Keratinocyte (primary cell): ENCODE measurements at regions not wholly inside any gene's neighbourhood (a gene's known extent, or its start where the extent isn't known, plus 50 kb on each side); places are given as distances from the start of the nearest gene placed in this dataset.

Experiments used
- DNase-seq: peaks from one replicate; pipeline ENCODE4 v3.0.0-alpha.2; 2011; ENCODE audit warnings: low read depth, missing footprints, low spot score
- FAIRE-seq: peaks from 2 replicates; lab custom pipeline; 2011; peaks lifted over from hg19 to GRCh38; lab: Jason Lieb, UNC
- H2AFZ ChIP-seq: 2 replicates; pipeline ENCODE4 v1.6.0; 2012; ENCODE audit warnings: low read length, control low read depth, inconsistent platforms; ENCODE audit not compliant: control insufficient read depth
- H3K27ac ChIP-seq: 2 replicates; pipeline ENCODE4 v1.5.1; 2011; ENCODE audit warnings: low read length; ENCODE audit not compliant: control insufficient read depth, insufficient read depth
- H3K27me3 ChIP-seq: 3 replicates; pipeline ENCODE4 v1.6.0; 2011; ENCODE audit warnings: low read length; ENCODE audit not compliant: control insufficient read depth, insufficient read depth; ENCODE audit errors: extremely low read depth
- H3K36me3 ChIP-seq, 2 experiments: 2 replicates in 1 of 2; 3 replicates in 1 of 2; pipeline ENCODE4 v1.5.1; 2011; ENCODE audit warnings: low read length in 2 of 2, mild to moderate bottlenecking in 1 of 2; ENCODE audit not compliant: control insufficient read depth in 2 of 2, insufficient read depth in 2 of 2; ENCODE audit errors: extremely low read depth in 1 of 2
- H3K4me1 ChIP-seq: 3 replicates; pipeline ENCODE4 v1.5.1; 2011; ENCODE audit warnings: low read length; ENCODE audit not compliant: control insufficient read depth, insufficient read depth; ENCODE audit errors: extremely low read depth
- H3K4me2 ChIP-seq: 3 replicates; pipeline ENCODE4 v1.6.0; 2011; ENCODE audit warnings: low read depth, low read length; ENCODE audit not compliant: control insufficient read depth, insufficient read depth; ENCODE audit errors: extremely low read depth
- H3K4me3 ChIP-seq, 3 experiments: fragments of 200-600 bp in 1 of 3; sonication (generic) in 1 of 3; 2 replicates in 2 of 3; 3 replicates in 1 of 3; pipeline ENCODE4 v1.5.1; 2011 to 2016; ENCODE audit warnings: low read length in 3 of 3, mild to moderate bottlenecking in 3 of 3, control low read depth in 2 of 3, inconsistent platforms in 1 of 3, low read depth in 1 of 3, mixed read lengths in 1 of 3, mixed run types in 1 of 3, moderate library complexity in 1 of 3; ENCODE audit not compliant: control insufficient read depth in 2 of 3, insufficient read depth in 2 of 3; ENCODE audit errors: extremely low read depth in 1 of 3
- H3K79me2 ChIP-seq: 2 replicates; pipeline ENCODE4 v1.6.0; 2012; ENCODE audit warnings: low read length; ENCODE audit not compliant: control insufficient read depth, insufficient read depth
- H3K9ac ChIP-seq: 3 replicates; pipeline ENCODE4 v1.6.0; 2011; ENCODE audit warnings: low read length; ENCODE audit not compliant: control insufficient read depth, insufficient read depth; ENCODE audit errors: extremely low read depth
- H3K9me1 ChIP-seq: 3 replicates; pipeline ENCODE4 v1.6.0; 2011; ENCODE audit warnings: low read length; ENCODE audit not compliant: control insufficient read depth, insufficient read depth; ENCODE audit errors: extremely low read depth
- H3K9me3 ChIP-seq: 2 replicates; pipeline ENCODE4 v1.5.1; 2012; ENCODE audit warnings: low read depth, low read length; ENCODE audit not compliant: control insufficient read depth
- H4K20me1 ChIP-seq: 3 replicates; pipeline ENCODE4 v1.6.0; 2011; ENCODE audit warnings: low read length; ENCODE audit not compliant: control insufficient read depth, insufficient read depth; ENCODE audit errors: extremely low read depth
- EZH2 ChIP-seq: IDR thresholded peaks from one replicate; pipeline ENCODE4 v1.6.1; 2012; ENCODE audit warnings: inconsistent platforms, mild to moderate bottlenecking, low read length, moderate library complexity
- dilution Hi-C: fragments of 300-500 bp; cut with MboI; formaldehyde crosslinking; loops from one replicate; pipeline ENCODE4 v1.7.0; 2020; ENCODE audit warnings: low sequenced_read_pairs; ENCODE audit not compliant: extremely low pct_ligation_motif_present
- TF ChIP-seq, protein P1 (sequence below), 3 experiments: IDR thresholded peaks in 1 of 3; conservative IDR thresholded peaks in 1 of 3; optimal IDR thresholded peaks in 1 of 3; 2 replicates in 2 of 3; 3 replicates in 1 of 3; pipeline versions ENCODE3 to v1.5.1; 2011; ENCODE audit warnings: low read length in 3 of 3, mild to moderate bottlenecking in 3 of 3, moderate library complexity in 2 of 3, control low read depth in 1 of 3, inconsistent platforms in 1 of 3; ENCODE audit not compliant: insufficient read depth in 2 of 3; ENCODE audit errors: extremely low read depth in 1 of 3

GRCh38 chr5:12695651-12696050 is 791.4 kb upstream of the CTNND2 start:
- no peak overlapping the region for H3K4me3 ChIP-seq
- H3K36me3 ChIP-seq, result no peaks in the 10 kb centered on the region
- no peaks in the 10 kb centered on the region for H3K9me1 ChIP-seq
- H3K4me2 ChIP-seq, result no peak overlapping the region
- H3K27me3 ChIP-seq, result no peaks in the 10 kb centered on the region
- no peak overlapping the region for H2AFZ ChIP-seq
- no peak for DNase-seq
- H3K4me1 ChIP-seq, result no peaks in the 10 kb centered on the region
- no peaks in the 10 kb centered on the region for H3K9me3 ChIP-seq
- H3K79me2 ChIP-seq, result no peaks in the 10 kb centered on the region
- FAIRE-seq, result no peak
- H3K27ac ChIP-seq, result no peak overlapping the region
- H4K20me1 ChIP-seq, result no peaks in the 10 kb centered on the region
- dilution Hi-C loops, result no loop called here
- H3K9ac ChIP-seq, result no peak overlapping the region
- TF ChIP-seq, protein P1, sequence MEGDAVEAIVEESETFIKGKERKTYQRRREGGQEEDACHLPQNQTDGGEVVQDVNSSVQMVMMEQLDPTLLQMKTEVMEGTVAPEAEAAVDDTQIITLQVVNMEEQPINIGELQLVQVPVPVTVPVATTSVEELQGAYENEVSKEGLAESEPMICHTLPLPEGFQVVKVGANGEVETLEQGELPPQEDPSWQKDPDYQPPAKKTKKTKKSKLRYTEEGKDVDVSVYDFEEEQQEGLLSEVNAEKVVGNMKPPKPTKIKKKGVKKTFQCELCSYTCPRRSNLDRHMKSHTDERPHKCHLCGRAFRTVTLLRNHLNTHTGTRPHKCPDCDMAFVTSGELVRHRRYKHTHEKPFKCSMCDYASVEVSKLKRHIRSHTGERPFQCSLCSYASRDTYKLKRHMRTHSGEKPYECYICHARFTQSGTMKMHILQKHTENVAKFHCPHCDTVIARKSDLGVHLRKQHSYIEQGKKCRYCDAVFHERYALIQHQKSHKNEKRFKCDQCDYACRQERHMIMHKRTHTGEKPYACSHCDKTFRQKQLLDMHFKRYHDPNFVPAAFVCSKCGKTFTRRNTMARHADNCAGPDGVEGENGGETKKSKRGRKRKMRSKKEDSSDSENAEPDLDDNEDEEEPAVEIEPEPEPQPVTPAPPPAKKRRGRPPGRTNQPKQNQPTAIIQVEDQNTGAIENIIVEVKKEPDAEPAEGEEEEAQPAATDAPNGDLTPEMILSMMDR (optimal IDR thresholded peaks at IDR 0.05 in 1 of 3, IDR thresholded peaks at IDR 0.05 in 1 of 3, conservative IDR thresholded peaks at IDR 0.05 in 1 of 3; ENCODE audit: extremely low read depth in 1 of 3, insufficient read depth in 2 of 3, low read length in 3 of 3), result no peak
- TF ChIP-seq EZH2, result no peak

GRCh38 chr5:12691330-12691729 is 787.1 kb upstream of the CTNND2 start:
- Histone ChIP-seq H3K79me2 (no peaks in the 10 kb centered on the region), H3K36me3 (no peaks in the 10 kb centered on the region), H3K4me1 (no peaks in the 10 kb centered on the region), H3K27ac (no peak overlapping the region), H2AFZ (no peak overlapping the region), H3K9ac (no peak overlapping the region), H3K4me3 (no peak overlapping the region), H3K27me3 (no peaks in the 10 kb centered on the region), H4K20me1 (no peaks in the 10 kb centered on the region), H3K9me1 (no peaks in the 10 kb centered on the region), H3K9me3 (no peaks in the 10 kb centered on the region), H3K4me2 (no peak overlapping the region)
- DNase-seq (no peak), FAIRE-seq (no peak)
- dilution Hi-C loops, result no loop called here
- TF ChIP-seq EZH2, result no peak
- TF ChIP-seq, protein P1 (optimal IDR thresholded peaks at IDR 0.05 in 1 of 3, IDR thresholded peaks at IDR 0.05 in 1 of 3, conservative IDR thresholded peaks at IDR 0.05 in 1 of 3; ENCODE audit: extremely low read depth in 1 of 3, insufficient read depth in 2 of 3, low read length in 3 of 3), result no peak
